Ascending aorta (tissue), 2 donors: ENCODE measurements at regions not wholly inside any gene's neighbourhood (a gene's known extent, or its start where the extent isn't known, plus 50 kb on each side); places are given as distances from the start of the nearest gene placed in this dataset.

Experiments used
- DNase-seq, 2 donors: peaks; one replicate each; pipeline ENCODE4 v3.0.0-alpha.2; 2019; ENCODE audit warnings: low spot score in 2 of 2
- H3K27ac ChIP-seq, 2 donors: fragments of 200-600 bp; sonication (generic); one replicate each; pipeline ENCODE4 v1.5.1; 2016 to 2017; ENCODE audit warnings: mild to moderate bottlenecking in 1 of 2
- H3K27me3 ChIP-seq: fragments of 200-600 bp; sonication (generic); one replicate; pipeline ENCODE4 v1.5.1; 2017
- H3K36me3 ChIP-seq, 2 donors: fragments of 200-600 bp; sonication (generic); one replicate each; pipeline ENCODE4 v1.5.1; 2016
- H3K4me1 ChIP-seq, 2 donors: fragments of 200-600 bp; sonication (generic); one replicate each; pipeline ENCODE4 v1.5.1; 2016 to 2017; ENCODE audit warnings: mild to moderate bottlenecking in 1 of 2
- H3K4me3 ChIP-seq, 2 donors: fragments of 200-600 bp; sonication (generic); one replicate each; pipeline ENCODE4 v1.5.1; 2016 to 2017; ENCODE audit warnings: mild to moderate bottlenecking in 1 of 2
- H3K9me3 ChIP-seq, 2 donors: fragments of 200-600 bp; sonication (generic); one replicate each; pipeline ENCODE4 v1.5.1; 2016
- intact Hi-C: fragments of 100-400 bp; cut with DNase I; formaldehyde crosslinking; loops from one replicate; pipeline ENCODE4 v1.15.1; 2023
- TF ChIP-seq, protein P1 (sequence below), 3 experiments: fragments of 200-600 bp in 2 of 3; fragments of 450-650 bp in 1 of 3; sonication (generic) in 2 of 3; IDR thresholded peaks; one replicate each; pipeline ENCODE4 v1.5.1; 2016 to 2019; ENCODE audit warnings: antibody characterized with exemption in 3 of 3, mild to moderate bottlenecking in 1 of 3, moderate library complexity in 1 of 3

DNA sequence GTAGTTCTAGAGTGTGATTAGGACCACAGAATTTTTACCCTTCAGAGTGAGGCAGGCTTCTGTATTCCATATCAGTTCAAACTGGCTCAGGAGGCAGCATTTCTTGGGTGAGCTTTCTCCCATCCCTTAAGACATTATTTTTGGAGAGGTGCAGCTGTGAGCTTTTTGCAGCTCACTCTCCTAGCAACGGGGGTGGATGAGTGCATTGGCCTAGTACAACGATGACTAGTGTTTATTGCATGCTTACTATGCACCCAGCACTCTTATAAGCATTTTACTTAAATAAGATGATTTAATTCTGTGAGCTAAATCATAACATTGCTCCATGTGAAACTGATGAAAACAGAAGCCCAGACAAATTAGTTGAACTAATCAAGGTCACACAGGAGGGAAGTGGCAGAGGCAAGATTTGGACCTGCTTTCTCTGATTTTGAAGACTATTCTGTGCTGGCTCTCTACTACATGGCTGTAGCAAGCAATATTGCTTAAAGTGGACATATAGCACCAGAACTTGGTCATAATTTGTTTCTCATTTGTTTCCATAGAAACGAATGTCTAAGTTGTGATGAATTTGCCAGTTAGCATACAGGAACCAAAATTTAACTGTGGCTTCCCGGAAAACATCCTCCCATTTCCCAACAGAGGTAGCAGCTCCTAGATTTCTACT, 372.1 kb upstream of the RIOK2 start:
- TF ChIP-seq, protein P1, sequence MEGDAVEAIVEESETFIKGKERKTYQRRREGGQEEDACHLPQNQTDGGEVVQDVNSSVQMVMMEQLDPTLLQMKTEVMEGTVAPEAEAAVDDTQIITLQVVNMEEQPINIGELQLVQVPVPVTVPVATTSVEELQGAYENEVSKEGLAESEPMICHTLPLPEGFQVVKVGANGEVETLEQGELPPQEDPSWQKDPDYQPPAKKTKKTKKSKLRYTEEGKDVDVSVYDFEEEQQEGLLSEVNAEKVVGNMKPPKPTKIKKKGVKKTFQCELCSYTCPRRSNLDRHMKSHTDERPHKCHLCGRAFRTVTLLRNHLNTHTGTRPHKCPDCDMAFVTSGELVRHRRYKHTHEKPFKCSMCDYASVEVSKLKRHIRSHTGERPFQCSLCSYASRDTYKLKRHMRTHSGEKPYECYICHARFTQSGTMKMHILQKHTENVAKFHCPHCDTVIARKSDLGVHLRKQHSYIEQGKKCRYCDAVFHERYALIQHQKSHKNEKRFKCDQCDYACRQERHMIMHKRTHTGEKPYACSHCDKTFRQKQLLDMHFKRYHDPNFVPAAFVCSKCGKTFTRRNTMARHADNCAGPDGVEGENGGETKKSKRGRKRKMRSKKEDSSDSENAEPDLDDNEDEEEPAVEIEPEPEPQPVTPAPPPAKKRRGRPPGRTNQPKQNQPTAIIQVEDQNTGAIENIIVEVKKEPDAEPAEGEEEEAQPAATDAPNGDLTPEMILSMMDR (IDR thresholded peaks at IDR 0.05) = no peak
- Histone ChIP-seq H3K4me1 (no peaks in the 10 kb centered on the region), H3K4me3 (no peak overlapping the region), H3K27me3 (no peaks in the 10 kb centered on the region), H3K9me3 (no peaks in the 10 kb centered on the region), H3K36me3 (no peaks in the 10 kb centered on the region), H3K27ac (no peak overlapping the region)
- no peak for DNase-seq
- intact Hi-C loops = no loop called here

DNA sequence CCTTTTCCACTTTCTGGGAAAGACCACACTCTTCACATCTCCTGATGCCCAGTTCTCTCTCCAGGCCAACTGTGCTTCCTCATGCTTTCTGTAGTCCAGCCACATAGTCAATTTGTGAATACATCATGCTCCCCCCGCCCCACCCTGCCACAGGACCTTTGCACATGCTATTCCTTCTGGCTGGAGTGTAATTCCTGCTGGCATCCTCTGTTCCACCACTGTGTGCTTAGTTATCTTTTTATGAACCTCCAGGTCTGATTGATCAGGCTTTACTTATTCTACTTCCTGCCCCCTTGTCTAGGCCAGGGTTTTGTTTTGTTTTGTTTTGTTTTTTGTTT, 372.6 kb upstream of the RIOK2 start:
- DNase-seq = no peak
- Histone ChIP-seq H3K4me3 (no peak overlapping the region), H3K36me3 (no peaks in the 10 kb centered on the region), H3K27me3 (no peaks in the 10 kb centered on the region), H3K4me1 (no peaks in the 10 kb centered on the region), H3K9me3 (no peaks in the 10 kb centered on the region), H3K27ac (no peak overlapping the region)
- TF ChIP-seq, protein P1 (IDR thresholded peaks at IDR 0.05) = no peak
- intact Hi-C loops = no loop called here

DNA sequence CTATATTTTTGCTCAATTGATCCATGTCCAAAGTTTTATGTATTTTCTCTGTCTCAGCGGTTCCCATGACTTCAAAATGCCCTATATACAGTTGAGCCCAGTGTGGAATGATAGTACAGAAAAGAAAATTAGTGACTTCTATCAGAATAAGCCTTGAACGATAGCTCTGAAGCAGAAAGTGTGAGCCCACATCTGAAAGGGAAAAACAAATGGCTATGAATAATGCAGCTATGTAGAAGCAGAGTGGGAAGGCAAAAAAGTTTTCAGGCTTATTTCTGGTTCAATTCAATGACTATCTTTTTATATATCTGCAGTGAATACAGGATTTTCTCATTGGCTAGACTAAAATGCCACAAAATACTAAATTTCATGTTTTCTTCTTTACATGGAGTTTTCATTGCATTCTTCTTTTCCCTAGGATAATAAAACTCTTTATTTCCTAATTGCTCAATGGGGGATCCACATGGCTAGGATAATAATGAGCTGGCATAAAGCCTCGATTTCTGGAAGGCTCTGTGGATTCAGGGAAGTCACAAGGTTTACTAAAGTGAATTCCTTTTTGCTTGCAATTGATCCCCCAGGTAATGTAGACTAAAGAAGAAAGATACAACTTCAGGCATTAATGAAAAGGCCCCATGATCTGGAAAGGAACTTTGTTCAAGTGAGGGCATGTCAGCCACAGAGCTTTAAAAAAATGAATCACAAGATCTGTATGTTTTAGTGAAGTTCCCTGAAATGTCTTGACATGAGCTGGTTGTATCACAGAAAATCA, 377.0 kb upstream of the RIOK2 start:
- no peak overlapping the region for H3K4me3 ChIP-seq
- no peak overlapping the region for H3K27ac ChIP-seq
- no peaks in the 10 kb centered on the region for H3K27me3 ChIP-seq
- intact Hi-C loops = no loop called here
- H3K9me3 ChIP-seq = no peaks in the 10 kb centered on the region
- H3K36me3 ChIP-seq = no peaks in the 10 kb centered on the region
- TF ChIP-seq, protein P1 (IDR thresholded peaks at IDR 0.05) = no peak
- no peak for DNase-seq
- no peaks in the 10 kb centered on the region for H3K4me1 ChIP-seq

DNA sequence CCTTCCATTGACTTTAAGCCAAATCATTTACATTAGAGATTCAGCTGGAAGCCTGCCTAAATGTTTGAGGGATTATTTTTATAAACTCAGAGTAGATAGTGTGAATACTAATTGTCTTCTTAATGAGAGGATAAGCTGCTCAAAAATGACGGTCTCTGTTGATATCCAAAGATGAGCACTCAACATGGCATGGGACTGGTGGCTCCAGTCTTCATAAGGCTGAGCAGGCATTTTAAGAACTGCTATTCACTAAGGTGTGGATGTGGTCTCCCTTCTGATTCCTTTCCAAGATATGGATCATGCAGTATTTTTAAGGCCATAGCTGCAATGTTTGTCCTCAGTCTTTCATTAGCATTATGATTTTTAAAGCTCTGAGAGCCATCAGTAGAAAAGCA, 377.5 kb upstream of the RIOK2 start:
- no peak overlapping the region for H3K4me3 ChIP-seq
- H3K4me1 ChIP-seq = no peaks in the 10 kb centered on the region
- H3K27ac ChIP-seq = no peak overlapping the region
- intact Hi-C loops = no loop called here
- no peaks in the 10 kb centered on the region for H3K27me3 ChIP-seq
- H3K9me3 ChIP-seq = no peaks in the 10 kb centered on the region
- no peaks in the 10 kb centered on the region for H3K36me3 ChIP-seq
- no peak for DNase-seq
- TF ChIP-seq, protein P1 (IDR thresholded peaks at IDR 0.05) = no peak

DNA sequence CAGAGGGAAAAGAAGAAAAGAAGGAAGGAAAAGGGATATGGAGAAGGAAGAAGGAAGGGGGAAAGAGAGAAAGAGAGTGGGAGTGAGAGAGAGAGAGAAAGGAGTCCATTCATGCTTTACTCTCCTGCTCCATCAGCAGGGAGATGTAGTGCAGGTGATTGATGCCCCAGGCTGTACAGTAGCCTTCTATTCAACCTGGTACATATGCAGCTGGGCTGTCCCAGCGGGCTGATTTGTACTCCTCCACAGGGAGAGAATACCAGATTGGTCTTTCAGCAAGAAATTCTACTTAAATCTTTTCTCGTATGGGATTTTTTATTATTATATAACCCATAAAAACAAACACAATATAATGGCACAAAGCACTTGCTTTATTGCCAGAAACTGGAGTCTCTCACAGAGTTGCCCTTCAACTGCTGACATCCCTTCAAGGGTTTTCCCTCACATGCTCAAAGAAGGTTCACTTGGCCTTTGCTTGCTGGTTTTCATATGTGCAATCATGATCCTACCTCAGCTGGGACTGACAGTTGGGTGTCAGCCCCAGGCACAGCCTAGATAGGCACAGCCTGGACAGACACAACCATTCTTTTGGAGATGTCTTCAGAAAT, 380.1 kb upstream of the RIOK2 start:
- no peaks in the 10 kb centered on the region for H3K36me3 ChIP-seq
- H3K27me3 ChIP-seq = no peaks in the 10 kb centered on the region
- DNase-seq = no peak
- no peak overlapping the region for H3K4me3 ChIP-seq
- no peak overlapping the region for H3K27ac ChIP-seq
- TF ChIP-seq, protein P1 (IDR thresholded peaks at IDR 0.05) = no peak
- intact Hi-C loops = no loop called here
- no peaks in the 10 kb centered on the region for H3K9me3 ChIP-seq
- no peaks in the 10 kb centered on the region for H3K4me1 ChIP-seq
